ELF-1 (cell line): ENCODE measurements at regions not wholly inside any gene's neighbourhood (a gene's known extent, or its start where the extent isn't known, plus 50 kb on each side); places are given as distances from the start of the nearest gene placed in this dataset.

Experiments used
- DNase-seq: peaks from one replicate; pipeline ENCODE4 v3.0.0-alpha.2; 2016; ENCODE audit warnings: low read depth, low spot score

- no peak for DNase-seq
Observed at GRCh38 chr2:49515996-49516782, 361.9 kb upstream of the FSHR start.

- DNase-seq = no peak
Observed at GRCh38 chr2:49514201-49514600, 359.9 kb upstream of the FSHR start.

- DNase-seq = peak; percentile 58
Observed at GRCh38 chr2:49490710-49491109, 336.4 kb upstream of the FSHR start.

- DNase-seq = no peak
Observed at GRCh38 chr2:49487139-49487538, 332.8 kb upstream of the FSHR start.

GRCh38 chr2:49480520-49480919 lies 326.2 kb upstream of the FSHR start:
- DNase-seq = no peak

GRCh38 chr2:49465157-49465831 lies 311.0 kb upstream of the FSHR start:
- DNase-seq = no peak

GRCh38 chr2:49459314-49459993 lies 305.1 kb upstream of the FSHR start:
- no peak for DNase-seq

GRCh38 chr2:49444005-49444404 lies 289.7 kb upstream of the FSHR start:
- DNase-seq = no peak

GRCh38 chr2:49426996-49427395 lies 272.7 kb upstream of the FSHR start:
- no peak for DNase-seq

- no peak for DNase-seq
Observed at GRCh38 chr2:49416252-49416651, 261.9 kb upstream of the FSHR start.

- DNase-seq = no peak
Observed at GRCh38 chr2:49404108-49404507, 249.8 kb upstream of the FSHR start.

- DNase-seq = no peak
Observed at GRCh38 chr2:49403637-49404036, 249.3 kb upstream of the FSHR start.

GRCh38 chr2:49379406-49379805 lies 225.1 kb upstream of the FSHR start:
- DNase-seq = no peak

GRCh38 chr2:49371128-49371701 lies 216.9 kb upstream of the FSHR start:
- DNase-seq = no peak

GRCh38 chr2:49369650-49370049 lies 215.3 kb upstream of the FSHR start:
- DNase-seq = no peak

GRCh38 chr2:49369101-49369500 lies 214.8 kb upstream of the FSHR start:
- DNase-seq = no peak

GRCh38 chr2:49367003-49367402 lies 212.7 kb upstream of the FSHR start:
- DNase-seq = no peak

- no peak for DNase-seq
Observed at GRCh38 chr2:49360407-49360767, 206.1 kb upstream of the FSHR start.

GRCh38 chr2:49359721-49360406 lies 205.5 kb upstream of the FSHR start:
- no peak for DNase-seq

GRCh38 chr2:49355611-49356010 lies 201.3 kb upstream of the FSHR start:
- no peak for DNase-seq

GRCh38 chr2:49351560-49351959 lies 197.2 kb upstream of the FSHR start:
- no peak for DNase-seq

GRCh38 chr2:49343638-49344037 lies 189.3 kb upstream of the FSHR start:
- no peak for DNase-seq
